CD4-positive, alpha-beta T cell (primary cell): ENCODE measurements at regions not wholly inside any gene's neighbourhood (a gene's known extent, or its start where the extent isn't known, plus 50 kb on each side); places are given as distances from the start of the nearest gene placed in this dataset.

Experiments used
- ATAC-seq: fragments of 200-7000 bp; cut with Tn5 transposase; one replicate; pipeline ENCODE4 v1.10.0; 2022; ENCODE audit warnings: mild to moderate bottlenecking; ENCODE audit not compliant: poor library complexity
- CTCF ChIA-PET: fragments of 350-600 bp; sonication (Branson Sonifier 250); formaldehyde crosslinking; loops from one replicate; lab custom pipeline; 2021; ENCODE audit warnings: antibody characterized with exemption, inconsistent platforms; lab: Charles Lee
- POLR2A ChIA-PET: fragments of 350-600 bp; sonication (Branson Sonifier 250); formaldehyde crosslinking; loops from one replicate; lab custom pipeline; 2021; ENCODE audit warnings: antibody characterized with exemption, inconsistent platforms; lab: Charles Lee
- DNase-seq, 14 experiments: peaks; one replicate each; pipeline ENCODE4 v3.0.0-alpha.2; 2013 to 2020; ENCODE audit warnings: mixed read lengths in 2 of 14
- H3K27ac ChIP-seq, 2 donors: one replicate each; pipeline versions ENCODE4 v1.5.1 to v1.7.0; 2013; ENCODE audit warnings: low read length in 2 of 2, low read depth in 1 of 2, mild to moderate bottlenecking in 1 of 2
- H3K27me3 ChIP-seq, 2 experiments: 1 replicate in 1 of 2; 2 replicates in 1 of 2; pipeline versions ENCODE4 v1.6.1 to v1.7.0; 2013; ENCODE audit warnings: low read length in 2 of 2, control low read depth in 1 of 2, mild to moderate bottlenecking in 1 of 2, moderate library complexity in 1 of 2; ENCODE audit not compliant: insufficient read depth in 2 of 2, control insufficient read depth in 1 of 2
- H3K36me3 ChIP-seq: one replicate; pipeline ENCODE4 v1.6.1; 2013; ENCODE audit warnings: low read length, control low read depth; ENCODE audit not compliant: insufficient read depth
- H3K4me1 ChIP-seq: one replicate; pipeline ENCODE4 v1.6.1; 2013; ENCODE audit warnings: low read length, control low read depth; ENCODE audit not compliant: insufficient read depth
- H3K4me3 ChIP-seq: one replicate; pipeline ENCODE4 v1.5.1; 2013; ENCODE audit warnings: mild to moderate bottlenecking, low read length, moderate library complexity
- H3K9me3 ChIP-seq, 2 experiments: 1 replicate in 1 of 2; 2 replicates in 1 of 2; pipeline versions ENCODE4 v1.6.1 to v1.7.0; 2013; ENCODE audit warnings: low read length in 2 of 2, mild to moderate bottlenecking in 2 of 2, control low read depth in 1 of 2, moderate library complexity in 1 of 2; ENCODE audit not compliant: control insufficient read depth in 1 of 2, insufficient read depth in 1 of 2
- H3K27ac Mint-ChIP-seq: one replicate; pipeline ENCODE4 v1.8.0; 2020; ENCODE audit warnings: mixed read lengths
- H3K27me3 Mint-ChIP-seq: one replicate; pipeline ENCODE4 v1.8.0; 2021; ENCODE audit warnings: mixed read lengths
- H3K36me3 Mint-ChIP-seq: one replicate; pipeline ENCODE4 v1.8.0; 2021; ENCODE audit warnings: low read depth, mixed read lengths
- H3K4me1 Mint-ChIP-seq: one replicate; pipeline ENCODE4 v1.8.0; 2021; ENCODE audit warnings: low read depth, mixed read lengths
- H3K4me3 Mint-ChIP-seq: one replicate; pipeline ENCODE4 v1.8.0; 2020; ENCODE audit warnings: mild to moderate bottlenecking, mixed read lengths
- H3K9me3 Mint-ChIP-seq: one replicate; pipeline ENCODE4 v1.8.0; 2020; ENCODE audit warnings: mixed read lengths
- CTCF ChIP-seq: fragments of 200-600 bp; IDR thresholded peaks from one replicate; pipeline ENCODE4 v1.8.0; 2022; ENCODE audit warnings: antibody characterized with exemption, mild to moderate bottlenecking
- intact Hi-C, 2 experiments: fragments of 100-400 bp; cut with DNase I in 1 of 2; cut with micrococcal nuclease in 1 of 2; formaldehyde crosslinking; loops; one replicate each; pipeline versions ENCODE4 v1.15.1 to v1.9.0; 2023 to 2025; cut with DNase I, micrococcal nuclease

GRCh38 chr4:135739354-135739753 is 1537.8 kb upstream of the PABPC4L start:
- Histone ChIP-seq H3K9me3 (peaks cover 0 to 3% of the 10 kb centered on the region in 2 experiments), H3K27me3 (no peaks in the 10 kb centered on the region), H3K27ac (no peak overlapping the region), H3K4me1 (no peaks in the 10 kb centered on the region), H3K36me3 (no peaks in the 10 kb centered on the region), H3K4me3 (no peak overlapping the region)
- intact Hi-C loops = no loop called here
- Mint-ChIP-seq H3K9me3 (no peaks in the 10 kb centered on the region), H3K27me3 (no peaks in the 10 kb centered on the region), H3K4me3 (no peak overlapping the region), H3K4me1 (no peaks in the 10 kb centered on the region), H3K27ac (no peak overlapping the region), H3K36me3 (no peaks in the 10 kb centered on the region)
- ATAC-seq (no peak), DNase-seq (no peak)
- ChIA-PET CTCF (no interaction called here), POLR2A (no interaction called here)
- no peak for TF ChIP-seq CTCF

GRCh38 chr4:135735512-135735911 is 1533.9 kb upstream of the PABPC4L start:
- no peak for DNase-seq
- intact Hi-C loops = no loop called here
- Histone ChIP-seq H3K9me3 (no peaks in the 10 kb centered on the region), H3K4me3 (no peak overlapping the region), H3K36me3 (no peaks in the 10 kb centered on the region), H3K4me1 (no peaks in the 10 kb centered on the region), H3K27ac (no peak overlapping the region), H3K27me3 (no peaks in the 10 kb centered on the region)
- Mint-ChIP-seq H3K36me3 (no peaks in the 10 kb centered on the region), H3K4me1 (no peaks in the 10 kb centered on the region), H3K27ac (no peak overlapping the region), H3K9me3 (peaks cover 7% of the 10 kb centered on the region), H3K27me3 (no peaks in the 10 kb centered on the region), H3K4me3 (no peak overlapping the region)
- ChIA-PET POLR2A (no interaction called here), CTCF (no interaction called here)
- no peak for ATAC-seq
- TF ChIP-seq CTCF = no peak

GRCh38 chr4:135732448-135732847 is 1530.9 kb upstream of the PABPC4L start:
- no peak for TF ChIP-seq CTCF
- ChIA-PET CTCF (no interaction called here), POLR2A (no interaction called here)
- ATAC-seq (no peak), DNase-seq (no peak)
- Histone ChIP-seq H3K36me3 (no peaks in the 10 kb centered on the region), H3K9me3 (no peaks in the 10 kb centered on the region), H3K4me3 (no peak overlapping the region), H3K27me3 (no peaks in the 10 kb centered on the region), H3K27ac (no peak overlapping the region), H3K4me1 (no peaks in the 10 kb centered on the region)
- no peak overlapping the region for H3K27ac Mint-ChIP-seq
- H3K4me3 Mint-ChIP-seq = no peak overlapping the region
- H3K9me3 Mint-ChIP-seq = peaks cover 9% of the 10 kb centered on the region
- intact Hi-C loops = no loop called here
- H3K27me3 Mint-ChIP-seq = no peaks in the 10 kb centered on the region
- H3K36me3 Mint-ChIP-seq = no peaks in the 10 kb centered on the region
- no peaks in the 10 kb centered on the region for H3K4me1 Mint-ChIP-seq
